NCI-H345 treated with DMSO at 0.1 percent for 48 hours (cell line): ENCODE measurements at regions not wholly inside any gene's neighbourhood (a gene's known extent, or its start where the extent isn't known, plus 50 kb on each side); places are given as distances from the start of the nearest gene placed in this dataset.
"Not testable (repeated sequence)": the region's sequence is repeated elsewhere in the genome, so short reads cannot be mapped to it uniquely, and the experiment has no call there.

Source experiments
- DNase-seq: peaks from one replicate; lab custom pipeline; 2025; ENCODE audit not compliant: unreplicated experiment; lab: John Stamatoyannopoulos, UW

- DNase-seq = no peak
These were observed 307.6 kb downstream of the ALDH8A1 start for GRCh38 chr6:134642279-134642678.

DNA sequence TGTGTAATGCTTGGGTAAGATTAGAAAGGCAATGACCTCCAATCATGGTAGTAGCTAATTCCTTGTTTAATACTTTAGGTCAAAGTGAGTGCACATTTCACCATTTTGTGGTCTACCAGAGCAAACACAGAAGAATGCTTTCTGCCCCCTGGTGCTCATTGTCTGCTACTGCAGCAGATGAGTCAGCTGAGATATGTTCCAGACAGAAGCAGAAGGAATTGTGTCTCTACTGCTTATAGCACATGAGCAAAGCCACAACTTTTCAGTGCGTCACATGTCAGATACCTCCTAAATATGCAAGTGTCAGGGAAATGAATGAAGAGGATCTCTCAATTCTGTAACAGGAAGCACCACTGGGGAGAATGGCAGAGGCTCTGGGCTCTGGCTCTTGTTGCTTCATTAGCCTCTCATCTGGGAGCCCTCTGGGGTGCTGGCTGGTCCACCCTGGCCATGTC lies 308.9 kb downstream of the ALDH8A1 start:
- DNase-seq = peak; percentile 35

GRCh38 chr6:134640229-134640628 lies 309.7 kb downstream of the ALDH8A1 start:
- no peak for DNase-seq

DNA sequence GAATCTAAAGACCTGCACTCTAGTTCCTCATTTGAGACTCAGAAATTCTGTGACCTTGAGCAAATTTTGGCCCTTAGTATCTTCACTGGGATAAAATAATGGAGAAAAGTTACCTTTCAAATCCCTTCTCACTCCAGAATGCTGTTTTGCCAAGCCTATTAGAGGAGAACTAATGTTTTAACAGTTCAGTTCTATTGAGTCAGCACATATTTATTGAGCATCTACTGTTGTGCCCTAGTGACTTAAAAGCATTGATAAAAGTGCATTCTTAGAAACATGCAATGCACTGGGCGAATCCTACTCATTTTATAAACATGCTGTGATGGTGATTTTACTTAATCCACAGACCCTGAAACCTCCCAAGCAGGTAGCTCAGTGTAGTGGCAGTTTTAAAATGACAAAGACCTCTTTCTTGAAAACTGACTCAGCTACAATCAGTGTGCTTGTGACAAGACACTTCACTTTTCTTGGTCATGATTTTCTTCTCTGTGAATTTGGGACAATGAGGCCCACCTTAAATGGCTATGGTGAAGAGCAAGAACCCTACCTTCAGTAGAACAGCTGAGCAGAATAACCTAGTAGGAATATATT lies 312.0 kb downstream of the ALDH8A1 start:
- no peak for DNase-seq

GRCh38 chr6:134637282-134637681 lies 312.6 kb downstream of the ALDH8A1 start:
- no peak for DNase-seq

GRCh38 chr6:134636186-134636799 lies 313.6 kb downstream of the ALDH8A1 start:
- DNase-seq = no peak

DNA sequence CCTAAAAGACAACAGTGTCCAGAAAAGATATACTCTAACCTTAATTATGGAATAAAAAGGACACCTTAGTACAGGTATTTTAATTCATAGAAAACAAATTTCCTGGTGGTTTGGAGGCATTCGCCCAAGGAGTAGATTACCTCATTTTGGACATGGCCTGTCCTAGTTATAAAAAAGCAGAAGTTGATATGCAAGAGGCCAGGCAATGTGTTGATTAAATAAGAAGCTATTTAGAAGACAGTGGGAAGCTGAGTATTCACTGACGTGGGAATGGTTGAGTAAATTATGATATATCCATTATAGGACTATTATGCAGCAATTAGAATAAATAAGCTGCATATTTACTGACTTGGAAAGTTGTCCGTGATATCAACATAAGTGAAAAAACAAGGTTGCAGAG lies 314.9 kb downstream of the ALDH8A1 start:
- DNase-seq = no peak

DNA sequence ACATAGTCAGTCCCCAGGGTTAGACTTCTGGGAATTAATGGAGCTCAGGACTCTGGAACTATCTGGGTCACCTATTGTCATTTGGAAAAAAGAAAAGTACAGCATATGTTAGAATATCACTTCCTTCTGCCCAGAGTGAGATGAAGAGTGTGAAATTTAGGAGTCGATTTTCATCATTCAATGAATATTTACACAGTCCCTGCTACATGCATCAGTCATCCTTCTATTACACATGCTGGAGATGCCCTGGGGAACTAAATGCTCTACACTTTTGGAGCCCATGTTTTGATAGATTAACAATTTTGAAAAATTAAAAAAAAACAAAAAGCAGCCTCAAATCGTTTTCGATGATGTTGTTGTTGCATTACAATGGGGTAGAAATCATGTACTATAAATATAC lies 315.4 kb downstream of the ALDH8A1 start:
- DNase-seq = no peak

DNA sequence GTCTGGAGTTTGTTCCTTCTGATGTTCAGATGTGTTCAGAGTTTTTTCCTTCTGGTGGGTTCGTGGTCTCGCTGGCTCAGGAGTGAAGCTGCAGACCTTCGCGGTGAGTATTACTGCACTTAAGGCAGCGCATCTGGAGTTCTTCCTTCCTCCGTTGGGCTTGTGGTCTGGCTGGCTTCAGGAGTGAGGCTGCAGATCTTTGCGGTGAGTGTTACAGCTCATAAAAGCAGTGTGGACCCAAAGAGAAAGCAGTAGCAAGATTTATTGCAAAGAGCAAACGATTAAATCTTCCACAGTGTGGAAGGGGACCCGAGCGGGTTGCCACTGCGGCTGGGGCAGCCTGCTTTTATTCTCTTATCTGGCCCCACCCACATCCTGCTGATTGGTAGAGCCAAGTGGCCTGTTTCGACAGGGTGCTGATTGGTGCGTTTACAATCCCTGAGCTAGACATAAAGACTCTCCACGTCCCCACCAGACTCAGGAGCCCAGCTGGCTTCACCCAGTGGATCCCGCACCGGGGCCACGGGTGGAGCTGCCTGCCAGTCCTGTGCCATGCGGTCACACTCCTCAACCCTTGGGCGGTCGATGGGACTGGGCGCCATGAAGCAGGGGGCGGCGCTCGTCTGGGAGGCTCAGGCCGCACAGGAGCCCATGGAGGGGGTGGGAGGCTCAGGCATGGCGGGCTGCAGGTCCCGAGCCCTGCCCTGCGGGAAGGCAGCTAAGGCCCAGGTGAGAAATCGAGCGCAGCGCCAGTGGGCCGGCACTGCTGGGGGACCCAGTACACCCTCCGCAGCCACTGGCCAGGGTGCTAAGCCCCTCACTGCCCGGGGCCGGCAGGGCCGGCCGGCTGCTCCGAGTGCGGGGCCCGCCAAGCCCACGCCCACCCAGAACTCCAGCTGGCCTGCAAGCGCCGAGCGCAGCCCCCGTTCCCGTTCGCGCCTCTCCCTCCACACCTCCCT lies 315.3 kb upstream of the SGK1 start:
- not testable (repeated sequence) for DNase-seq

DNA sequence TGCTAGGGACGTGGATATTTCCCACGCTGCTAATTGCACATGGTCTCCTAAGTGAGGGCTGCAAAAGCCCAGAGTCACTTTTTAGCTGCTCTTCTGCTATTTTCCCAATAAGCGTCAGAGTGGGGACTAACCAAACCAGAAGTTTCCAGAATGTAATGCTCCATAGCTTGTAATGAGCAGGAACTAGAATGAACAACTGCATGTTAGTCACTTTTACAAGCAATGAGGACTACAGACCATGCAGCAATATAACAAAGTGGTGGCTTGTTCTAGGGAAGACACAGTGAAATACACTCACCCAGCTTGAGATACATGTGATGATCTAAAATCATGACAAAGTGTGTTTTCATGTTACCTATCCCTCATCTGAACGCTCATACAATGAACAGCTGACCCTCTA lies 314.1 kb upstream of the SGK1 start:
- no peak for DNase-seq

- DNase-seq = no peak
These were observed 313.5 kb upstream of the SGK1 start for GRCh38 chr6:134631398-134631924.

- DNase-seq = no peak
These were observed 312.7 kb upstream of the SGK1 start for GRCh38 chr6:134630508-134631121.

- no peak for DNase-seq
These were observed 310.2 kb upstream of the SGK1 start for GRCh38 chr6:134628154-134628553.

- no peak for DNase-seq
These were observed 309.8 kb upstream of the SGK1 start for GRCh38 chr6:134627707-134628106.

GRCh38 chr6:134626589-134626988 lies 308.7 kb upstream of the SGK1 start:
- no peak for DNase-seq

DNA sequence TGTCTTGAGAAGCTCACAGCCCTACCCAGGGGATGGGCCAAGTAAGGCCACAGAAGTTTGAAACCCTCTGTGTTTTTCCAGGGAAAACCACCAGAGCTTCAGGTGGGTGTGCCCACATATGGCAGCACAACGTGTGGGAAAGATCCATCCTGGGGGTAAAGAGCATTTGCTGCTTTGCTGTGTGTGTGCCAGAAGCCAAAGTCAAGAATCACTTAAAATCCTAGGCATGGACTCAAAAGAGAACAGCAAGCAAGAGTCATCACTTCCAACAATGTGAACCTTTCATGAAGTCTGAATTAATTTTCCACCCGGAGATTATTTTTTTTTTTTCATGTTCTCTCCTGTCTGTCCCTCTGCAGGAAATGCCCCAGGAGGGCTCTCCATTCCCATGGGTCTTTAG lies 308.2 kb upstream of the SGK1 start:
- no peak for DNase-seq

GRCh38 chr6:134624781-134625180 lies 306.9 kb upstream of the SGK1 start:
- DNase-seq = no peak

- no peak for DNase-seq
These were observed 305.5 kb upstream of the SGK1 start for GRCh38 chr6:134623401-134623800.

- DNase-seq = no peak
These were observed 304.7 kb upstream of the SGK1 start for GRCh38 chr6:134622382-134623173.

GRCh38 chr6:134621858-134622257 lies 303.9 kb upstream of the SGK1 start:
- DNase-seq = no peak
